Cardiac muscle cell (in vitro differentiated cells and primary cell): ENCODE measurements at regions not wholly inside any gene's neighbourhood (a gene's known extent, or its start where the extent isn't known, plus 50 kb on each side); places are given as distances from the start of the nearest gene placed in this dataset.

Experiments used
- DNase-seq, 2 donors: peaks; one replicate each; pipeline versions ENCODE4 v3.0.0 to v3.0.0-alpha.2; 2010 to 2017; ENCODE audit warnings: low read depth in 1 of 2, low spot score in 1 of 2
- H3K27ac ChIP-seq: fragments of 200-600 bp; sonication (generic); 2 replicates; pipeline ENCODE4 v1.5.1; 2016
- H3K27me3 ChIP-seq: fragments of 200-600 bp; sonication (generic); 2 replicates; pipeline ENCODE4 v1.6.0; 2016; ENCODE audit warnings: control low read depth
- H3K36me3 ChIP-seq: fragments of 200-600 bp; sonication (generic); 2 replicates; pipeline ENCODE4 v1.5.1; 2016; ENCODE audit warnings: control low read depth
- H3K4me1 ChIP-seq: fragments of 200-600 bp; sonication (generic); 2 replicates; pipeline ENCODE4 v1.8.1; 2017; ENCODE audit warnings: low read depth, mild to moderate bottlenecking, mixed run types
- H3K4me3 ChIP-seq: fragments of 200-600 bp; sonication (generic); 2 replicates; pipeline ENCODE4 v1.5.1; 2016; ENCODE audit warnings: mild to moderate bottlenecking
- H3K9me3 ChIP-seq: fragments of 200-600 bp; sonication (generic); 2 replicates; pipeline ENCODE4 v1.5.1; 2017; ENCODE audit warnings: low read depth, mild to moderate bottlenecking, control low read depth
- TF ChIP-seq, protein P1 (sequence below): IDR thresholded peaks from 2 replicates; pipeline ENCODE4 v1.5.1; 2012; ENCODE audit warnings: low read depth, mild to moderate bottlenecking, low read length

DNA sequence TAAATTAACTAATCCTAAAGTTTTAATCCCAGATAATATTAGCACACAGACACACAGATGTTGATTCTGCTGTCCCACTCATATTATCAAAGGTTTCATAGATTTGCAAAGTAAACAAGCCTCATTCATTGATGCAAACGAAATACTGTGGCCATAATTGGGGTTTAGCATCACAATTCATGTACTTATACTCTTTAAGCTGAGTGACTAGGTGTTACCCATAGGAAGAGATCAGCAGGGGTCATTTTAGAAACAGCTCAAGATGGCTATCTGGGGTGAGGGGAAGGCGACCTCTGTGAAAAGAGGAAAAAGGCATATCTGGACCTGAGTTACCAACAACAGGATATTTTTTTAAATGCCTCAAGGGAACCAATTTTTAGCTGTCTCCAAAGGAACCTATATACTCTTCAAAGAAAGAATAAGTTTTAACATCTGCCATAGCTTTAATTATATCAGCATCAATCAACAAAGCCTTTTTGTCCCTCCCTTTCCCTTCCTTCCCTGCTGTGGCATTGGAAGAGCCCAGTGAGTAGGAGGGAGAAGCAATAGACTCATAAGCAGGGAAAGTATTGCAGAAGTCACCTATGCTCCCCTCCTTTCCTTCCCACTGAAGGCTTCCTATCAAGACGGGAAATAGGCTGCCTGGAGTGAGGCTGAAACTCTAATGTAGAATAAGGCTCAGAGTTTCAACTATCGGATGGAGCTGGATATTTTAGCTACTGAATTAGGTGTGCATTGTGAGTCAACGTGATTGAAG, 553.4 kb downstream of the ZIC1 start:
- TF ChIP-seq, protein P1, sequence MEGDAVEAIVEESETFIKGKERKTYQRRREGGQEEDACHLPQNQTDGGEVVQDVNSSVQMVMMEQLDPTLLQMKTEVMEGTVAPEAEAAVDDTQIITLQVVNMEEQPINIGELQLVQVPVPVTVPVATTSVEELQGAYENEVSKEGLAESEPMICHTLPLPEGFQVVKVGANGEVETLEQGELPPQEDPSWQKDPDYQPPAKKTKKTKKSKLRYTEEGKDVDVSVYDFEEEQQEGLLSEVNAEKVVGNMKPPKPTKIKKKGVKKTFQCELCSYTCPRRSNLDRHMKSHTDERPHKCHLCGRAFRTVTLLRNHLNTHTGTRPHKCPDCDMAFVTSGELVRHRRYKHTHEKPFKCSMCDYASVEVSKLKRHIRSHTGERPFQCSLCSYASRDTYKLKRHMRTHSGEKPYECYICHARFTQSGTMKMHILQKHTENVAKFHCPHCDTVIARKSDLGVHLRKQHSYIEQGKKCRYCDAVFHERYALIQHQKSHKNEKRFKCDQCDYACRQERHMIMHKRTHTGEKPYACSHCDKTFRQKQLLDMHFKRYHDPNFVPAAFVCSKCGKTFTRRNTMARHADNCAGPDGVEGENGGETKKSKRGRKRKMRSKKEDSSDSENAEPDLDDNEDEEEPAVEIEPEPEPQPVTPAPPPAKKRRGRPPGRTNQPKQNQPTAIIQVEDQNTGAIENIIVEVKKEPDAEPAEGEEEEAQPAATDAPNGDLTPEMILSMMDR, result no peak
- H3K36me3 ChIP-seq, result no peaks in the 10 kb centered on the region
- no peaks in the 10 kb centered on the region for H3K9me3 ChIP-seq
- no peaks in the 10 kb centered on the region for H3K27me3 ChIP-seq
- no peaks in the 10 kb centered on the region for H3K4me1 ChIP-seq
- H3K4me3 ChIP-seq, result no peak overlapping the region
- DNase-seq, result no peak
- H3K27ac ChIP-seq, result no peak overlapping the region

DNA sequence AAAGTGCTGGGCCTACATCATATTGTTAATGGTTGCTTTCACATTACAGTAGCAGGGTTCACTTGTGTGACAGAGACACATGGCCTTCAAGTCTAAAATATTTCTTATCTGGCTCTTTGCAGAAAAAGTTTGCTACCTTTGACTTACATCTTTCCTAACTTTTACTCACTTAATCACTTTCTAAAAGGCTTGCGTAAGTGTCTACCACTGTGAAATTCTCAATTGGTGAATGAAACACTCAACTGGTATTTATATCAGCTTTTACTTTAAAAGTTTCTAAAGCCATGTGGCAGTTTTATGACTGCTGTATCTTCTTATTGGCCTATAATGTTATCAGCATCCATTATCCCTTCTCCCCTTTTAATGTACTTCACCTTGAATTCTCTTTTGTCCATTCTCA, 554.5 kb downstream of the ZIC1 start:
- no peaks in the 10 kb centered on the region for H3K36me3 ChIP-seq
- no peaks in the 10 kb centered on the region for H3K27me3 ChIP-seq
- no peak for DNase-seq
- TF ChIP-seq, protein P1, result no peak
- H3K4me3 ChIP-seq, result no peak overlapping the region
- no peaks in the 10 kb centered on the region for H3K4me1 ChIP-seq
- H3K9me3 ChIP-seq, result no peaks in the 10 kb centered on the region
- no peak overlapping the region for H3K27ac ChIP-seq

DNA sequence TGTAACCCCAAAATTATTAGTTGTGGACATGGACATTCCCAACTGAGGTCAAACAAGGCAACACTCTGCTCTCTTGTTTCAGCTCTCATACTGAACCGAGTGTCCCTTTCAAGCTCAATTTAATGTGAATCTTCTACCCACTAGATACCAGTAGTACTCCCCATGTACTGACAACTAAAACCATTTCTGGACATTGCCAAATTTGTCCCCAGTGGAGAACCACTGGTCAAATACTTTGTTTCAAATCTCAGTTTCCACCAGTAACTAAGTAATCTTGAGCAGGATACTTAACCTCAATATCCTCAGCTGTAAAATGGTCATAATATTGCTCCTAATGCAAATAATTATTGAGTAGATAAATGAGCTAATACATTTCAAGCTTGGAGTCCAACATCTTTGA, 566.0 kb downstream of the ZIC1 start:
- no peak for DNase-seq
- Histone ChIP-seq H3K36me3 (no peaks in the 10 kb centered on the region), H3K27me3 (no peaks in the 10 kb centered on the region), H3K27ac (no peak overlapping the region), H3K9me3 (no peaks in the 10 kb centered on the region), H3K4me1 (no peaks in the 10 kb centered on the region), H3K4me3 (no peak overlapping the region)
- TF ChIP-seq, protein P1, result no peak

DNA sequence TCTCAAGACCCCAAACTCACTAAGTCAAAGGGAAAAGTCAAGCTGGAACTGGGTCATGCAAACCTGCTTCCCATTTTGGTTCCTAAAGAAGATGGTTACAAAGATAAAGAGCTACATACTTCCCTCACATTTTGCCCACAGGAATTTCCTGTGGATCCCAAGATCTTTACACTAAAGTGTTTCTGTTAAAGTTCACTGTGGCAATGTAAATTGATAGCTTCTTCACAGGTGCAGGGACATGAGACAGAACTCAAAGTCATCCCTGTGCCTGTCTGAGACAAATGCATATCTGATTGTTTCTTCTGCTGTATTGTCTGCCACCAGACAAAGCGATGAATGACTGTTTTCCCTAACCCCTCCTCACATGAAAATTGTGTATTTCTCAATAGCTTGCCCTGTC, 567.8 kb downstream of the ZIC1 start:
- TF ChIP-seq, protein P1, result no peak
- Histone ChIP-seq H3K9me3 (no peaks in the 10 kb centered on the region), H3K27ac (no peak overlapping the region), H3K4me3 (no peak overlapping the region), H3K36me3 (no peaks in the 10 kb centered on the region), H3K27me3 (no peaks in the 10 kb centered on the region), H3K4me1 (no peaks in the 10 kb centered on the region)
- DNase-seq, result no peak

DNA sequence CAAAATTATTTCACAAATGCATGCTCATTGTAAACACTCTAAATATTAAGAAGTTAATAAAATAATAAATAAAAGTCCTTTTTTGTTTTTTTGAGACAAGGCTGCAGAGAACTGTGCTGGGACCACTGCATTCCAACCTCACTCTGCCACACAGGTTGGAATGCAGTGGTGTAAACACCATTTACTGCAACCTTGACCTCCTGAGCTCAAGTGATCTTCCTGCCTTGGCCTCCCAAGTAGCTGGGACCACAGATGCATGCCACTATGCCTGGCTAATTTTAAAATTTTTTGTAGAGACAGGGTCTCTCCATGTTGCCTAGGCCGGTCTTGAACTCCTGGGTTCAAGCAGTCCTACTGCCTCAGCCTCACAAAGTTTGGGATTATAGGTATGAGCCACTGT, 578.4 kb downstream of the ZIC1 start:
- no peak for DNase-seq
- TF ChIP-seq, protein P1, result no peak

More for the DNA sequence above, 578.4 kb downstream of the ZIC1 start:
- no peak overlapping the region for H3K27ac ChIP-seq
- H3K4me1 ChIP-seq, result no peaks in the 10 kb centered on the region
- no peaks in the 10 kb centered on the region for H3K27me3 ChIP-seq
- no peaks in the 10 kb centered on the region for H3K36me3 ChIP-seq
- H3K9me3 ChIP-seq, result no peaks in the 10 kb centered on the region
- H3K4me3 ChIP-seq, result no peak overlapping the region
